ENCODE measurements at regions not wholly inside any gene's neighbourhood (a gene's known extent, or its start where the extent isn't known, plus 50 kb on each side); places are given as distances from the start of the nearest gene placed in this dataset.

GRCh38 chr18:67319109-67319508 is 197.4 kb downstream of the DSEL start:
- no peak for TF ChIP-seq CTCF (IDR thresholded peaks at IDR 0.05; ENCODE audit: insufficient read depth, low read length)
- TF ChIP-seq POLR2AphosphoS5 (IDR thresholded peaks at IDR 0.05; ENCODE audit: low read depth), result no peak
- no peak for TF ChIP-seq SPI1 (IDR thresholded peaks at IDR 0.05; ENCODE audit: borderline replicate concordance, low read depth)
- TF ChIP-seq REST (IDR thresholded peaks at IDR 0.05; ENCODE audit: insufficient replicate concordance, low read depth), result no peak
- no peak for TF ChIP-seq GABPA (IDR thresholded peaks at IDR 0.05; ENCODE audit: low read depth)
